Keratinocyte (primary cell): ENCODE measurements at regions not wholly inside any gene's neighbourhood (a gene's known extent, or its start where the extent isn't known, plus 50 kb on each side); places are given as distances from the start of the nearest gene placed in this dataset.

Experiments
- DNase-seq: peaks from one replicate; pipeline ENCODE4 v3.0.0-alpha.2; 2011; ENCODE audit warnings: low read depth, missing footprints, low spot score
- FAIRE-seq: peaks from 2 replicates; lab custom pipeline; 2011; peaks lifted over from hg19 to GRCh38; lab: Jason Lieb, UNC
- H2AFZ ChIP-seq: 2 replicates; pipeline ENCODE4 v1.6.0; 2012; ENCODE audit warnings: low read length, control low read depth, inconsistent platforms; ENCODE audit not compliant: control insufficient read depth
- H3K27ac ChIP-seq: 2 replicates; pipeline ENCODE4 v1.5.1; 2011; ENCODE audit warnings: low read length; ENCODE audit not compliant: control insufficient read depth, insufficient read depth
- H3K27me3 ChIP-seq: 3 replicates; pipeline ENCODE4 v1.6.0; 2011; ENCODE audit warnings: low read length; ENCODE audit not compliant: control insufficient read depth, insufficient read depth; ENCODE audit errors: extremely low read depth
- H3K36me3 ChIP-seq, 2 experiments: 2 replicates in 1 of 2; 3 replicates in 1 of 2; pipeline ENCODE4 v1.5.1; 2011; ENCODE audit warnings: low read length in 2 of 2, mild to moderate bottlenecking in 1 of 2; ENCODE audit not compliant: control insufficient read depth in 2 of 2, insufficient read depth in 2 of 2; ENCODE audit errors: extremely low read depth in 1 of 2
- H3K4me1 ChIP-seq: 3 replicates; pipeline ENCODE4 v1.5.1; 2011; ENCODE audit warnings: low read length; ENCODE audit not compliant: control insufficient read depth, insufficient read depth; ENCODE audit errors: extremely low read depth
- H3K4me2 ChIP-seq: 3 replicates; pipeline ENCODE4 v1.6.0; 2011; ENCODE audit warnings: low read depth, low read length; ENCODE audit not compliant: control insufficient read depth, insufficient read depth; ENCODE audit errors: extremely low read depth
- H3K4me3 ChIP-seq, 3 experiments: fragments of 200-600 bp in 1 of 3; sonication (generic) in 1 of 3; 2 replicates in 2 of 3; 3 replicates in 1 of 3; pipeline ENCODE4 v1.5.1; 2011 to 2016; ENCODE audit warnings: low read length in 3 of 3, mild to moderate bottlenecking in 3 of 3, control low read depth in 2 of 3, inconsistent platforms in 1 of 3, low read depth in 1 of 3, mixed read lengths in 1 of 3, mixed run types in 1 of 3, moderate library complexity in 1 of 3; ENCODE audit not compliant: control insufficient read depth in 2 of 3, insufficient read depth in 2 of 3; ENCODE audit errors: extremely low read depth in 1 of 3
- H3K79me2 ChIP-seq: 2 replicates; pipeline ENCODE4 v1.6.0; 2012; ENCODE audit warnings: low read length; ENCODE audit not compliant: control insufficient read depth, insufficient read depth
- H3K9ac ChIP-seq: 3 replicates; pipeline ENCODE4 v1.6.0; 2011; ENCODE audit warnings: low read length; ENCODE audit not compliant: control insufficient read depth, insufficient read depth; ENCODE audit errors: extremely low read depth
- H3K9me1 ChIP-seq: 3 replicates; pipeline ENCODE4 v1.6.0; 2011; ENCODE audit warnings: low read length; ENCODE audit not compliant: control insufficient read depth, insufficient read depth; ENCODE audit errors: extremely low read depth
- H3K9me3 ChIP-seq: 2 replicates; pipeline ENCODE4 v1.5.1; 2012; ENCODE audit warnings: low read depth, low read length; ENCODE audit not compliant: control insufficient read depth
- H4K20me1 ChIP-seq: 3 replicates; pipeline ENCODE4 v1.6.0; 2011; ENCODE audit warnings: low read length; ENCODE audit not compliant: control insufficient read depth, insufficient read depth; ENCODE audit errors: extremely low read depth
- CTCF ChIP-seq, 3 experiments: IDR thresholded peaks in 1 of 3; conservative IDR thresholded peaks in 1 of 3; optimal IDR thresholded peaks in 1 of 3; 2 replicates in 2 of 3; 3 replicates in 1 of 3; pipeline versions ENCODE3 to v1.5.1; 2011; ENCODE audit warnings: low read length in 3 of 3, mild to moderate bottlenecking in 3 of 3, moderate library complexity in 2 of 3, control low read depth in 1 of 3, inconsistent platforms in 1 of 3; ENCODE audit not compliant: insufficient read depth in 2 of 3; ENCODE audit errors: extremely low read depth in 1 of 3
- EZH2 ChIP-seq: IDR thresholded peaks from one replicate; pipeline ENCODE4 v1.6.1; 2012; ENCODE audit warnings: inconsistent platforms, mild to moderate bottlenecking, low read length, moderate library complexity
- dilution Hi-C: fragments of 300-500 bp; cut with MboI; formaldehyde crosslinking; loops from one replicate; pipeline ENCODE4 v1.7.0; 2020; ENCODE audit warnings: low sequenced_read_pairs; ENCODE audit not compliant: extremely low pct_ligation_motif_present

GRCh38 chr13:110008816-110009215 lies 222.4 kb upstream of the IRS2 start:
- Histone ChIP-seq H3K4me3 (no peak overlapping the region), H4K20me1 (no peaks in the 10 kb centered on the region), H3K9ac (no peak overlapping the region), H3K27me3 (no peaks in the 10 kb centered on the region), H3K4me2 (no peak overlapping the region), H3K9me3 (no peaks in the 10 kb centered on the region), H2AFZ (no peak overlapping the region), H3K36me3 (no peaks in the 10 kb centered on the region), H3K79me2 (no peaks in the 10 kb centered on the region), H3K4me1 (peaks cover 48% of the 10 kb centered on the region), H3K27ac (no peak overlapping the region), H3K9me1 (no peaks in the 10 kb centered on the region)
- TF ChIP-seq CTCF (optimal IDR thresholded peaks at IDR 0.05 in 1 of 3, IDR thresholded peaks at IDR 0.05 in 1 of 3, conservative IDR thresholded peaks at IDR 0.05 in 1 of 3; ENCODE audit: extremely low read depth in 1 of 3, insufficient read depth in 2 of 3, low read length in 3 of 3) (no peak), EZH2 (no peak)
- FAIRE-seq (peak; percentile 32), DNase-seq (no peak)
- dilution Hi-C loops, result no loop called here

GRCh38 chr13:110006304-110006703 lies 219.9 kb upstream of the IRS2 start:
- Histone ChIP-seq H3K4me1 (peaks cover 31% of the 10 kb centered on the region), H3K79me2 (no peaks in the 10 kb centered on the region), H3K36me3 (no peaks in the 10 kb centered on the region), H3K9ac (no peak overlapping the region), H3K27me3 (no peaks in the 10 kb centered on the region), H3K4me2 (peak overlapping the region; percentile 1), H2AFZ (peak overlapping the region; percentile 58), H3K9me3 (no peaks in the 10 kb centered on the region), H3K27ac (peak overlapping the region; percentile 67), H3K9me1 (no peaks in the 10 kb centered on the region), H4K20me1 (no peaks in the 10 kb centered on the region), H3K4me3 (no peak overlapping the region)
- dilution Hi-C loops, result no loop called here
- FAIRE-seq (peak; percentile 98), DNase-seq (peak; percentile 46)
- no peak for TF ChIP-seq EZH2
- no peak for TF ChIP-seq CTCF (optimal IDR thresholded peaks at IDR 0.05 in 1 of 3, IDR thresholded peaks at IDR 0.05 in 1 of 3, conservative IDR thresholded peaks at IDR 0.05 in 1 of 3; ENCODE audit: extremely low read depth in 1 of 3, insufficient read depth in 2 of 3, low read length in 3 of 3)
